DOHH2 (cell line): ENCODE measurements at regions not wholly inside any gene's neighbourhood (a gene's known extent, or its start where the extent isn't known, plus 50 kb on each side); places are given as distances from the start of the nearest gene placed in this dataset.

Experiments
- H3F3A ChIP-seq: fragments of 200-600 bp; sonication (generic), shearing (Covaris generic); 2 replicates; pipeline ENCODE4 v1.6.0; 2016; ENCODE audit warnings: antibody characterized with exemption, mild to moderate bottlenecking; ENCODE audit not compliant: control insufficient read depth, insufficient read depth
- H3K27ac ChIP-seq: fragments of 200-600 bp; sonication (generic); 2 replicates; pipeline ENCODE4 v1.5.1; 2014; ENCODE audit warnings: low read depth, mild to moderate bottlenecking, low read length, moderate library complexity
- H3K27me3 ChIP-seq: fragments of 200-600 bp; sonication (generic); 2 replicates; pipeline ENCODE4 v1.6.1; 2014; ENCODE audit warnings: mild to moderate bottlenecking, low read length, mixed read lengths; ENCODE audit not compliant: control insufficient read depth
- H3K36me3 ChIP-seq: fragments of 200-600 bp; sonication (generic); 2 replicates; pipeline ENCODE4 v1.6.1; 2014; ENCODE audit warnings: mild to moderate bottlenecking, low read length, moderate library complexity, mixed read lengths; ENCODE audit not compliant: control insufficient read depth
- H3K4me1 ChIP-seq: fragments of 200-600 bp; sonication (generic); 2 replicates; pipeline ENCODE4 v1.6.1; 2014; ENCODE audit warnings: mild to moderate bottlenecking, low read length, mixed read lengths; ENCODE audit not compliant: control insufficient read depth
- H3K4me2 ChIP-seq: fragments of 200-600 bp; sonication (generic); 2 replicates; pipeline ENCODE4 v1.6.0; 2014; ENCODE audit warnings: mild to moderate bottlenecking, low read length, moderate library complexity
- H3K4me3 ChIP-seq: fragments of 200-600 bp; sonication (generic); 2 replicates; pipeline ENCODE4 v1.5.1; 2014; ENCODE audit warnings: mild to moderate bottlenecking, low read length, mixed read lengths
- H3K79me2 ChIP-seq: fragments of 200-600 bp; sonication (generic); 2 replicates; pipeline ENCODE4 v1.6.1; 2014; ENCODE audit warnings: mild to moderate bottlenecking, low read length, mixed read lengths; ENCODE audit not compliant: control insufficient read depth
- H3K9me2 ChIP-seq: fragments of 200-600 bp; sonication (generic); replicated peaks from 2 replicates; pipeline ENCODE4 v1.6.1; 2014; ENCODE audit warnings: mild to moderate bottlenecking, low read length, mixed read lengths; ENCODE audit not compliant: control insufficient read depth
- H3K9me3 ChIP-seq: fragments of 200-600 bp; sonication (generic); 2 replicates; pipeline ENCODE4 v1.6.1; 2014; ENCODE audit warnings: antibody characterized with exemption, low read length, mixed read lengths; ENCODE audit not compliant: control insufficient read depth, insufficient read depth
- H4K20me1 ChIP-seq: fragments of 200-600 bp; sonication (generic); 2 replicates; pipeline ENCODE4 v1.6.0; 2014; ENCODE audit warnings: low read depth, mild to moderate bottlenecking, antibody characterized with exemption, low read length, moderate library complexity; ENCODE audit not compliant: control insufficient read depth, insufficient read depth
- CTCF ChIP-seq: fragments of 200-600 bp; sonication (generic); IDR thresholded peaks from one replicate; pipeline ENCODE4 v1.5.1; 2014; ENCODE audit warnings: antibody characterized with exemption, mild to moderate bottlenecking, low read depth, low read length; ENCODE audit not compliant: poor library complexity, severe bottlenecking
- EZH2phosphoT487 ChIP-seq: fragments of 200-600 bp; sonication (generic); IDR thresholded peaks from 2 replicates; pipeline ENCODE4 v1.6.1; 2017; ENCODE audit warnings: borderline replicate concordance, mild to moderate bottlenecking, antibody characterized with exemption, low read length, moderate library complexity, mixed read lengths

GRCh38 chr5:162456086-162456485 is 388.5 kb downstream of the GABRG2 start:
- Histone ChIP-seq H4K20me1 (no peaks in the 10 kb centered on the region), H3K9me3 (no peaks in the 10 kb centered on the region), H3K79me2 (no peaks in the 10 kb centered on the region), H3K27me3 (no peaks in the 10 kb centered on the region), H3K9me2 (no peaks in the 10 kb centered on the region), H3K36me3 (no peaks in the 10 kb centered on the region), H3F3A (no peaks in the 10 kb centered on the region), H3K27ac (no peak overlapping the region), H3K4me3 (no peak overlapping the region), H3K4me2 (no peak overlapping the region), H3K4me1 (no peaks in the 10 kb centered on the region)
- TF ChIP-seq CTCF (no peak), EZH2phosphoT487 (no peak)

- H3K9me2 ChIP-seq, result no peaks in the 10 kb centered on the region
- no peaks in the 10 kb centered on the region for H3K4me1 ChIP-seq
- H3F3A ChIP-seq, result no peaks in the 10 kb centered on the region
- H3K79me2 ChIP-seq, result no peaks in the 10 kb centered on the region
- no peaks in the 10 kb centered on the region for H3K27me3 ChIP-seq
- H3K9me3 ChIP-seq, result no peaks in the 10 kb centered on the region
- no peaks in the 10 kb centered on the region for H3K36me3 ChIP-seq
- no peaks in the 10 kb centered on the region for H4K20me1 ChIP-seq
- no peak overlapping the region for H3K27ac ChIP-seq
- no peak for TF ChIP-seq CTCF
- TF ChIP-seq EZH2phosphoT487, result no peak
- H3K4me2 ChIP-seq, result no peak overlapping the region
- H3K4me3 ChIP-seq, result no peak overlapping the region
Observed at GRCh38 chr5:162466011-162466410, 398.4 kb downstream of the GABRG2 start.

- H3K4me1 ChIP-seq, result no peaks in the 10 kb centered on the region
- no peak overlapping the region for H3K27ac ChIP-seq
- H3K9me2 ChIP-seq, result no peaks in the 10 kb centered on the region
- no peak for TF ChIP-seq CTCF
- TF ChIP-seq EZH2phosphoT487, result no peak
- no peaks in the 10 kb centered on the region for H3K9me3 ChIP-seq
- no peak overlapping the region for H3K4me3 ChIP-seq
- no peak overlapping the region for H3K4me2 ChIP-seq
- H3K36me3 ChIP-seq, result no peaks in the 10 kb centered on the region
- H4K20me1 ChIP-seq, result no peaks in the 10 kb centered on the region
- H3K27me3 ChIP-seq, result no peaks in the 10 kb centered on the region
- no peaks in the 10 kb centered on the region for H3K79me2 ChIP-seq
- no peaks in the 10 kb centered on the region for H3F3A ChIP-seq
Observed at GRCh38 chr5:162473041-162473714, 405.6 kb downstream of the GABRG2 start.
